ENCODE measurements at regions not wholly inside any gene's neighbourhood (a gene's known extent, or its start where the extent isn't known, plus 50 kb on each side); places are given as distances from the start of the nearest gene placed in this dataset.

DNA sequence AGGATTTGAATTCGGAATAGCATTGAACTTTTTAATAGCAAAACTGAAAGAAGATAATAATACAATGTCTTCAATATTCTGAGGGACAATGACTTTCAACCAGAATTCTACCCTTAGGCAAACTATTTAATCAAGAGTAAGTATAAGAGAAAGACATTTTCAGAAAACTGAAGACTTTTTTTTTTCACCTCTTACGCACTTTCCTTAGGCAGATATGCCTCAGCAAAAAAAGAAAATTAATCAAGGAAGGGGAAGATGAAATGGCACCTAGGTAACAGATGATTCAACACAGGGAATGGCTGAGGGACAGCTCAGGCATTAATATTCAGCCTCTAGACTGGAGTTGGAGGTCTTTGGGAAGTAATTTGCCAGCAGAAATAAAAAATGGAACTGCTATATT lies 184.9 kb downstream of the URB2 start:
- TF ChIP-seq, protein P1, sequence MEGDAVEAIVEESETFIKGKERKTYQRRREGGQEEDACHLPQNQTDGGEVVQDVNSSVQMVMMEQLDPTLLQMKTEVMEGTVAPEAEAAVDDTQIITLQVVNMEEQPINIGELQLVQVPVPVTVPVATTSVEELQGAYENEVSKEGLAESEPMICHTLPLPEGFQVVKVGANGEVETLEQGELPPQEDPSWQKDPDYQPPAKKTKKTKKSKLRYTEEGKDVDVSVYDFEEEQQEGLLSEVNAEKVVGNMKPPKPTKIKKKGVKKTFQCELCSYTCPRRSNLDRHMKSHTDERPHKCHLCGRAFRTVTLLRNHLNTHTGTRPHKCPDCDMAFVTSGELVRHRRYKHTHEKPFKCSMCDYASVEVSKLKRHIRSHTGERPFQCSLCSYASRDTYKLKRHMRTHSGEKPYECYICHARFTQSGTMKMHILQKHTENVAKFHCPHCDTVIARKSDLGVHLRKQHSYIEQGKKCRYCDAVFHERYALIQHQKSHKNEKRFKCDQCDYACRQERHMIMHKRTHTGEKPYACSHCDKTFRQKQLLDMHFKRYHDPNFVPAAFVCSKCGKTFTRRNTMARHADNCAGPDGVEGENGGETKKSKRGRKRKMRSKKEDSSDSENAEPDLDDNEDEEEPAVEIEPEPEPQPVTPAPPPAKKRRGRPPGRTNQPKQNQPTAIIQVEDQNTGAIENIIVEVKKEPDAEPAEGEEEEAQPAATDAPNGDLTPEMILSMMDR (IDR thresholded peaks at IDR 0.05; ENCODE audit: insufficient read depth, low read length), result no peak
- no peak overlapping the region for H3K4me3 ChIP-seq (ENCODE audit: low read depth, low read length)

GRCh38 chr1:229812148-229812547 lies 186.1 kb downstream of the URB2 start:
- no peak for DNase-seq (ENCODE audit: low read depth)
- TF ChIP-seq, protein P1 (IDR thresholded peaks at IDR 0.05; ENCODE audit: insufficient read depth, low read length), result no peak
- no peak overlapping the region for H3K4me3 ChIP-seq (ENCODE audit: low read depth, low read length)

More for the DNA sequence above, 184.9 kb downstream of the URB2 start:
- DNase-seq (ENCODE audit: low read depth), result no peak

DNA sequence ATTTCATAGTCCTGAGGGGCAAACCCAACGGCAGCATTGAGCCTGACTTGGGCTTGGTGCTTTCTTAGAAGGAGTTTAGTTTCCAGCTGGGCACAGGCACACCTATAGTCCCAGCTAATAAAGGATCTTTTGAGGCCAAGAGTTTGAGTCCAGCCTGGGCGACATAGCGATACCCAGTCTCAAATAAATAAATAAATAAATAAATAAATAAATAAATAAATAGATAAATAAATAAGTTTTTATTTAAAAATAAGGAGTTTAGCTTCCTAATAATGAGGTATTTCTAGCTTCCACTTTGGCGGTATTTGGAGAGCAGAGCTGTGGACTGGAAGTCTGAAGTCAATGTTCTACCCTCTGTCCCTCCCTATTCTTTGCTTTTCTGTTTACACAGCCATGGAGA lies 186.6 kb downstream of the URB2 start:
- no peak for DNase-seq (ENCODE audit: low read depth)
- TF ChIP-seq, protein P1 (IDR thresholded peaks at IDR 0.05; ENCODE audit: insufficient read depth, low read length), result no peak
- H3K4me3 ChIP-seq (ENCODE audit: low read depth, low read length), result no peak overlapping the region

DNA sequence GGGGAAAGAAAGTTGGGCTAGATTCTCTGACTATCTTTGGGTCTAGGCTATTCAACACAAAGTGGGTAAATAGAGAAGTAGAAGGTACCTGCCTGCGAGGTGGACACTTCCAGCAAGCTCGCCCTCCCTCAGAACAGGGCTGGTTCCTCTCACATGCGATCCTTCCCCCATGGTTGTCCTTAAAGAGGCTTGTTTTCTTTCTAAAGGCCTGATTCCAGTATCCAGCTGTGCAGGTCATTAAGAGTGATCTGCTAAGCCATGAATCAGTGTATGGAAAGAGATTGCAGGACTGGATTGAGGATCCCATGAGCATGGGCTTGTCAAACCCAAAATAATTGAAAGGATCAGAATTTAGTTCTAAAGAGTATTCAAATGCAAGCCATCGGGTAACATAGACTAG lies 189.0 kb downstream of the URB2 start:
- TF ChIP-seq, protein P1 (IDR thresholded peaks at IDR 0.05; ENCODE audit: insufficient read depth, low read length), result no peak

DNA sequence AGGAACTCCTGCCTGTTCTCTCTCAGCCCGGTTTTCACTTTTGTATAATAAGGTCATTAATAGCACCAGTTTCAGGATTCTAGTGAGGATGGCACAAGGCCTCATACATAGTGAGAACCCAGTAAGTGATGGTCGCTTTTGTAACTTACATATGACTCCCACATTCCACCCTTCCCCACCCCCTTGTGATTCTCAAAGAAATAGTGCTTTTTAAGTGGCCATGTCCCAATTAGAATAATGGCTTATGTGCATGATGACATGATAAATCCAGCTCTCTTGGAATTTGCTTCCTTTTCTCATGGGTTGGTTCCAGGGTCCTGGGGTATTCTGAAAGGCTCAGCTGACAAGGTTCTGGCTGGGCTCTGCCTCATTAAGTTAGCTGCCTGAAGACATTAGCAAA lies 189.9 kb downstream of the URB2 start:
- no peak overlapping the region for H3K4me3 ChIP-seq (ENCODE audit: low read depth, low read length)
- TF ChIP-seq, protein P1 (IDR thresholded peaks at IDR 0.05; ENCODE audit: insufficient read depth, low read length), result no peak
- no peak for DNase-seq (ENCODE audit: low read depth)

More for the DNA sequence above, 189.0 kb downstream of the URB2 start:
- DNase-seq (ENCODE audit: low read depth), result no peak
- H3K4me3 ChIP-seq (ENCODE audit: low read depth, low read length), result no peak overlapping the region

DNA sequence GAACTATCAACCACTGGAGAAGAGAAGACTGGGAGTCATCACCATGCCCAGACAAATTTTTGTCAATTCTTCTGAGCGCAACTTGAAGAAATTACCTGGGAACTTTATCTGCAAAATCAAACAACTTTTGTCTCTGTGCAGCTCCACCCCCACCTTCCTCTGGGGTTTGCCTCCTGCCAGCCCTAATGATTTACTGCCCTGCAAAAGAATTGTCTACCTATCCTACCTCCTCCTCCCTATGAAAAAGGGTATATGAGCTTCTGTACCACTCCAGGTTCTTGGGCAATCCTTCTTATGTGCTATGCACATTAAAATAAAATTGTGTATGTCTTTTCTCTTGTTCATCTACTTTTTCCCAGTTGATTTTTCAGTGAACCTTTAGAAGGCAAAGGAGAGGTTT lies 191.9 kb downstream of the URB2 start:
- TF ChIP-seq, protein P1 (IDR thresholded peaks at IDR 0.05; ENCODE audit: insufficient read depth, low read length), result no peak
- no peak for DNase-seq (ENCODE audit: low read depth)
- H3K4me3 ChIP-seq (ENCODE audit: low read depth, low read length), result no peak overlapping the region

- no peak for DNase-seq (ENCODE audit: low read depth)
- no peak overlapping the region for H3K4me3 ChIP-seq (ENCODE audit: low read depth, low read length)
- TF ChIP-seq, protein P1 (IDR thresholded peaks at IDR 0.05; ENCODE audit: insufficient read depth, low read length), result no peak
These were observed 193.0 kb downstream of the URB2 start for GRCh38 chr1:229819091-229819490.
